ENCODE measurements at regions not wholly inside any gene's neighbourhood (a gene's known extent, or its start where the extent isn't known, plus 50 kb on each side); places are given as distances from the start of the nearest gene placed in this dataset.

GRCh38 chr2:7392076-7392787 is 475.0 kb downstream of the RNF144A start:
- 97% methylated on average over 7 of the region's 11 CpGs for WGBS (ENCODE audit: insufficient coverage)
- no peak overlapping the region for H3K27ac ChIP-seq (ENCODE audit: low read depth in 1 of 2, low read length in 2 of 2)
- Mint-ChIP-seq H3K27ac (no peak overlapping the region), H3K4me3 (no peak overlapping the region), H3K9me3 (peaks cover 0 to 5% (median 0%) of the 10 kb centered on the region in 7 donors), H3K36me3 (no peaks in the 10 kb centered on the region), H3K27me3 (ENCODE audit: low read depth in 3 of 3) (peaks cover 0 to 1% (median 0%) of the 10 kb centered on the region in 3 donors), H3K4me1 (no peaks in the 10 kb centered on the region)
- H3K79me2 ChIP-seq (ENCODE audit: insufficient read depth, low read length), result no peaks in the 10 kb centered on the region
- intact Hi-C loops (cut with micrococcal nuclease), result no loop called here
- no peaks in the 10 kb centered on the region for H3K4me1 ChIP-seq (ENCODE audit: control insufficient read depth in 1 of 2, insufficient read depth in 2 of 2, low read length in 2 of 2)
- no peak for TF ChIP-seq CTCF (IDR thresholded peaks at IDR 0.05)
- no peaks in the 10 kb centered on the region for H3K9me3 ChIP-seq (replicated peaks in 1 of 2; ENCODE audit: control insufficient read depth in 1 of 2, insufficient read depth in 1 of 2, low read length in 2 of 2)
- no peaks in the 10 kb centered on the region for H3K36me3 ChIP-seq (replicated peaks in 1 of 2; ENCODE audit: control insufficient read depth in 1 of 2, insufficient read depth in 2 of 2, low read length in 2 of 2)
- no peaks in the 10 kb centered on the region for H3K27me3 ChIP-seq (ENCODE audit: control insufficient read depth in 2 of 2, insufficient read depth in 2 of 2, low read length in 2 of 2)
- H3K9ac ChIP-seq (ENCODE audit: insufficient read depth, low read length, poor library complexity, severe bottlenecking), result no peak overlapping the region
- DNase-seq, result no peak
- H2AFZ ChIP-seq (ENCODE audit: insufficient read depth, low read depth, low read length, poor library complexity, severe bottlenecking), result no peak overlapping the region
- H3K4me2 ChIP-seq (replicated peaks; ENCODE audit: extremely low read depth, low read length, poor library complexity, severe bottlenecking), result no peak overlapping the region
- H4K20me1 ChIP-seq (ENCODE audit: insufficient read depth, low read length), result no peaks in the 10 kb centered on the region
- H3K4me3 ChIP-seq (replicated peaks in 1 of 3; ENCODE audit: low read depth in 2 of 3, low read length in 3 of 3), result no peak overlapping the region

DNA sequence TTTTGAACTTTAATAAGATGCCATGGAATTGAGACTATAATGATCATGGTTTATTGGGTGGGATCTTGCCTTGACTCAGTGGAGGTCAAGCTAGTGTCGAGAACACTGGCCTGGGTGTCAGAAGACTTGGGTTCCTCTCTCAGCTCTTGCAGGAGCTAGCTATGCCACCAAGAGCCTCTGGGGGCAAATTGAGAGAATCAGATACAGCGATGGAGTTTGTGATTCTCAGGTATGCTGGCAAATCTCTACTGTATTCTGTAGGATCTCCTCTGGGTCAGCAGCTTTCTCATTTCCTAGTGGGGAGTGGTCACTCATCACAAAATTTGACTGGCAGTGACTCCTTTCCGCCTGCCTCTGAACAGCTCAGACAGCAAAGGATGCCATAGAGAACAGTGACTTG is 477.0 kb downstream of the RNF144A start:
- Histone ChIP-seq H2AFZ (ENCODE audit: insufficient read depth, low read depth, low read length, poor library complexity, severe bottlenecking) (no peak overlapping the region), H3K79me2 (ENCODE audit: insufficient read depth, low read length) (no peaks in the 10 kb centered on the region), H3K27ac (ENCODE audit: low read depth in 1 of 2, low read length in 2 of 2) (no peak overlapping the region), H3K9ac (ENCODE audit: insufficient read depth, low read length, poor library complexity, severe bottlenecking) (no peak overlapping the region), H3K4me3 (replicated peaks in 1 of 3; ENCODE audit: low read depth in 2 of 3, low read length in 3 of 3) (no peak overlapping the region), H3K9me3 (replicated peaks in 1 of 2; ENCODE audit: control insufficient read depth in 1 of 2, insufficient read depth in 1 of 2, low read length in 2 of 2) (no peaks in the 10 kb centered on the region), H3K36me3 (replicated peaks in 1 of 2; ENCODE audit: control insufficient read depth in 1 of 2, insufficient read depth in 2 of 2, low read length in 2 of 2) (no peaks in the 10 kb centered on the region), H4K20me1 (ENCODE audit: insufficient read depth, low read length) (no peaks in the 10 kb centered on the region), H3K4me2 (replicated peaks; ENCODE audit: extremely low read depth, low read length, poor library complexity, severe bottlenecking) (no peak overlapping the region), H3K27me3 (ENCODE audit: control insufficient read depth in 2 of 2, insufficient read depth in 2 of 2, low read length in 2 of 2) (no peaks in the 10 kb centered on the region), H3K4me1 (ENCODE audit: control insufficient read depth in 1 of 2, insufficient read depth in 2 of 2, low read length in 2 of 2) (no peaks in the 10 kb centered on the region)
- Mint-ChIP-seq H3K27me3 (ENCODE audit: low read depth in 3 of 3) (peaks cover 0 to 1% (median 0%) of the 10 kb centered on the region in 3 donors), H3K36me3 (no peaks in the 10 kb centered on the region), H3K9me3 (no peaks in the 10 kb centered on the region), H3K4me3 (no peak overlapping the region), H3K4me1 (no peaks in the 10 kb centered on the region), H3K27ac (no peak overlapping the region)
- 86% methylated on average over 2 of the region's 3 CpGs for WGBS (ENCODE audit: insufficient coverage)
- TF ChIP-seq CTCF (IDR thresholded peaks at IDR 0.05), result no peak
- DNase-seq, result no peak
- intact Hi-C loops (cut with micrococcal nuclease), result no loop called here

Data from CD14-positive monocyte (primary cell).